ENCODE measurements at regions not wholly inside any gene's neighbourhood (a gene's known extent, or its start where the extent isn't known, plus 50 kb on each side); places are given as distances from the start of the nearest gene placed in this dataset.

GRCh38 chr11:98793276-98793675 is 227.5 kb upstream of the CNTN5 start:
- DNase-seq = no peak

- no peak for DNase-seq
Observed at GRCh38 chr11:98798333-98798732, 222.4 kb upstream of the CNTN5 start.

GRCh38 chr11:98800696-98801095 is 220.1 kb upstream of the CNTN5 start:
- DNase-seq = no peak

- DNase-seq = no peak
Observed at GRCh38 chr11:98828986-98829708, 191.6 kb upstream of the CNTN5 start.

GRCh38 chr11:98829971-98830370 is 190.8 kb upstream of the CNTN5 start:
- no peak for DNase-seq

GRCh38 chr11:98834776-98835175 is 186.0 kb upstream of the CNTN5 start:
- no peak for DNase-seq

- DNase-seq = no peak
Observed at GRCh38 chr11:98835335-98835734, 185.4 kb upstream of the CNTN5 start.

GRCh38 chr11:98836156-98836555 is 184.6 kb upstream of the CNTN5 start:
- DNase-seq = no peak

GRCh38 chr11:98842187-98842586 is 178.6 kb upstream of the CNTN5 start:
- no peak for DNase-seq

GRCh38 chr11:98862169-98862568 is 158.6 kb upstream of the CNTN5 start:
- DNase-seq = no peak

- no peak for DNase-seq
Observed at GRCh38 chr11:98871690-98872089, 149.1 kb upstream of the CNTN5 start.

- no peak for DNase-seq
Observed at GRCh38 chr11:98874050-98874449, 146.7 kb upstream of the CNTN5 start.

- no peak for DNase-seq
Observed at GRCh38 chr11:98895936-98896335, 124.8 kb upstream of the CNTN5 start.

- DNase-seq = no peak
Observed at GRCh38 chr11:98940913-98941312, 79.8 kb upstream of the CNTN5 start.

- no peak for DNase-seq
Observed at GRCh38 chr11:98944461-98944860, 76.3 kb upstream of the CNTN5 start.

- DNase-seq = no peak
Observed at GRCh38 chr11:98952107-98952506, 68.6 kb upstream of the CNTN5 start.

- DNase-seq = no peak
Observed at GRCh38 chr11:98955551-98955950, 65.2 kb upstream of the CNTN5 start.

- DNase-seq = no peak
Observed at GRCh38 chr11:98964146-98964545, 56.6 kb upstream of the CNTN5 start.

- no peak for DNase-seq
Observed at GRCh38 chr11:98965358-98965757, 55.4 kb upstream of the CNTN5 start.

- no peak for DNase-seq
Observed at GRCh38 chr11:98965775-98966174, 55.0 kb upstream of the CNTN5 start.

- DNase-seq = no peak
Observed at GRCh38 chr11:98967005-98967404, 53.7 kb upstream of the CNTN5 start.

Data from right forelimb (tissue), 1 donor.